H1 (cell line): ENCODE measurements at regions not wholly inside any gene's neighbourhood (a gene's known extent, or its start where the extent isn't known, plus 50 kb on each side); places are given as distances from the start of the nearest gene placed in this dataset.

Source experiments
- CBX5 ChIP-seq: fragments of 300-800, 300-1000 bp; sonication (generic); IDR thresholded peaks from 2 replicates; pipeline ENCODE4 v1.7.1; 2016; ENCODE audit warnings: antibody characterized with exemption, low read length, low read depth
- CEBPB ChIP-seq: IDR thresholded peaks from 2 replicates; pipeline ENCODE4 v1.6.1; 2012; ENCODE audit warnings: low read depth, low read length
- CHD2 ChIP-seq: IDR thresholded peaks from 2 replicates; pipeline ENCODE4 v1.6.1; 2012; ENCODE audit warnings: low read length, improper control_type of control experiment
- EP300 ChIP-seq, 2 experiments: IDR thresholded peaks; 1 replicate in 1 of 2; 2 replicates in 1 of 2; pipeline ENCODE4 v1.6.1; 2011 to 2012; ENCODE audit warnings: low read depth in 2 of 2, low read length in 2 of 2, mild to moderate bottlenecking in 2 of 2, borderline replicate concordance in 1 of 2, inconsistent platforms in 1 of 2, moderate library complexity in 1 of 2
- JUND ChIP-seq: IDR thresholded peaks from 2 replicates; pipeline ENCODE4 v1.6.1; 2011; ENCODE audit warnings: mild to moderate bottlenecking, improper control_type of control experiment, low read length
- MAFK ChIP-seq: IDR thresholded peaks from 2 replicates; pipeline ENCODE4 v1.6.1; 2012; ENCODE audit warnings: low read depth, mild to moderate bottlenecking, improper control_type of control experiment, low read length
- POLR2A ChIP-seq, 2 experiments: IDR thresholded peaks; 1 replicate in 1 of 2; 2 replicates in 1 of 2; pipeline ENCODE4 v1.6.1; 2011; ENCODE audit warnings: low read depth in 2 of 2, low read length in 2 of 2, mild to moderate bottlenecking in 2 of 2; ENCODE audit errors: control extremely low read depth in 1 of 2
- RBBP5 ChIP-seq: IDR thresholded peaks from 2 replicates; pipeline ENCODE4 v1.7.1; 2012; ENCODE audit warnings: low read depth, mild to moderate bottlenecking, inconsistent platforms, low read length, moderate library complexity, borderline replicate concordance
- TF ChIP-seq, protein P1 (sequence below), 3 experiments: IDR thresholded peaks; 1 replicate in 2 of 3; 2 replicates in 1 of 3; pipeline versions ENCODE4 v1.5.1 to v1.6.1; 2011; ENCODE audit warnings: low read length in 3 of 3, mild to moderate bottlenecking in 3 of 3, inconsistent platforms in 2 of 3, low read depth in 1 of 3, moderate library complexity in 1 of 3; ENCODE audit not compliant: insufficient read depth in 1 of 3; ENCODE audit errors: control extremely low read depth in 1 of 3
- TF ChIP-seq, protein P2 (sequence below): IDR thresholded peaks from 2 replicates; pipeline ENCODE4 v1.6.1; 2011; ENCODE audit warnings: low read length, improper control_type of control experiment

DNA sequence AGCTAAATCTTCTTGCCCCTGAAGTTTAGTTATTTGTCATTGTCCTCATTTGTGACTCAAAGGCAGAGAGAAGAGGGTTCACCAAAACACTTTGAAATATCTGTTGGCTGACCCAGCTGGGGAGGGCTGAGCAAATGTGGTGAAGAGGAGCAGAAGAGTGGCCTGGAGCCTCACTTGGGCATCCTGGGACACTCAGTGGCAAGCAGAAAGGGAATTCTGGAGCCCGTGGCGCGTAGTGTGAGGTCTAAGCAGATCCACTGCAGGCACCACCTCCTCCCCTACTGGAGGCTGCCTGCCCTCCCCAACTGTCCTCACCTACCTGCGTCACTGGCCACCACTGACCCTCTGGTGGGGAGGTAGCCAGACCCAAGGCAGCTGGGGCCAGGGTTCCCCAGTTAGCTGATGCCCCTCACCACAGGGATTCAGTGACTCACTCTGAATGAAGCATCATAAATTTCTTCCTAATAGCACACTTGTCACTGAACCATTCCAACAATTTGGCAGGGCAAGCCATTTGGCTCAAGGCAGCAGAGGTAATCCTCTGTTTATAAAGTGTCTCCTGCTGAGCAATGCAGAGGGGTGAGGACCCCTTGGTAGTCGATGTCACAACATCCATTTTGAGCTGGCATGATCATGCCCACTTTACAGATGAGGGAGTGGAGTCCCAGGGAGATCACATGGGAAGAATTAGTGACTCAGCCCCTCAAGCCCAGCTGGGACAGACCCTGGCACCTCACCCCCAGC, 80.3 kb downstream of the NENF start:
- TF ChIP-seq, protein P1, sequence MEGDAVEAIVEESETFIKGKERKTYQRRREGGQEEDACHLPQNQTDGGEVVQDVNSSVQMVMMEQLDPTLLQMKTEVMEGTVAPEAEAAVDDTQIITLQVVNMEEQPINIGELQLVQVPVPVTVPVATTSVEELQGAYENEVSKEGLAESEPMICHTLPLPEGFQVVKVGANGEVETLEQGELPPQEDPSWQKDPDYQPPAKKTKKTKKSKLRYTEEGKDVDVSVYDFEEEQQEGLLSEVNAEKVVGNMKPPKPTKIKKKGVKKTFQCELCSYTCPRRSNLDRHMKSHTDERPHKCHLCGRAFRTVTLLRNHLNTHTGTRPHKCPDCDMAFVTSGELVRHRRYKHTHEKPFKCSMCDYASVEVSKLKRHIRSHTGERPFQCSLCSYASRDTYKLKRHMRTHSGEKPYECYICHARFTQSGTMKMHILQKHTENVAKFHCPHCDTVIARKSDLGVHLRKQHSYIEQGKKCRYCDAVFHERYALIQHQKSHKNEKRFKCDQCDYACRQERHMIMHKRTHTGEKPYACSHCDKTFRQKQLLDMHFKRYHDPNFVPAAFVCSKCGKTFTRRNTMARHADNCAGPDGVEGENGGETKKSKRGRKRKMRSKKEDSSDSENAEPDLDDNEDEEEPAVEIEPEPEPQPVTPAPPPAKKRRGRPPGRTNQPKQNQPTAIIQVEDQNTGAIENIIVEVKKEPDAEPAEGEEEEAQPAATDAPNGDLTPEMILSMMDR (IDR thresholded peaks at IDR 0.05; ENCODE audit: control extremely low read depth in 1 of 3, insufficient read depth in 1 of 3, low read depth in 1 of 3, low read length in 3 of 3), result no peak
- TF ChIP-seq POLR2A (IDR thresholded peaks at IDR 0.05; ENCODE audit: control extremely low read depth in 1 of 2, low read depth in 2 of 2, low read length in 2 of 2), result no peak
- TF ChIP-seq CEBPB, result no peak
- TF ChIP-seq CBX5, result no peak
- no peak for TF ChIP-seq EP300 (IDR thresholded peaks at IDR 0.05; ENCODE audit: borderline replicate concordance in 1 of 2, low read depth in 2 of 2, low read length in 2 of 2)
- TF ChIP-seq RBBP5, result no peak
- TF ChIP-seq, protein P2, sequence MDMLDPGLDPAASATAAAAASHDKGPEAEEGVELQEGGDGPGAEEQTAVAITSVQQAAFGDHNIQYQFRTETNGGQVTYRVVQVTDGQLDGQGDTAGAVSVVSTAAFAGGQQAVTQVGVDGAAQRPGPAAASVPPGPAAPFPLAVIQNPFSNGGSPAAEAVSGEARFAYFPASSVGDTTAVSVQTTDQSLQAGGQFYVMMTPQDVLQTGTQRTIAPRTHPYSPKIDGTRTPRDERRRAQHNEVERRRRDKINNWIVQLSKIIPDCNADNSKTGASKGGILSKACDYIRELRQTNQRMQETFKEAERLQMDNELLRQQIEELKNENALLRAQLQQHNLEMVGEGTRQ, result no peak
- TF ChIP-seq MAFK, result no peak
- TF ChIP-seq CHD2, result no peak
- no peak for TF ChIP-seq JUND
